Testis (tissue), 2 donors: ENCODE measurements at regions not wholly inside any gene's neighbourhood (a gene's known extent, or its start where the extent isn't known, plus 50 kb on each side); places are given as distances from the start of the nearest gene placed in this dataset.

Source experiments
- DNase-seq: peaks from one replicate; pipeline ENCODE4 v3.0.0-alpha.2; 2019
- H3K27ac ChIP-seq, 2 donors: fragments of 200-600 bp; sonication (generic); one replicate each; pipeline ENCODE4 v1.5.1; 2019
- H3K27me3 ChIP-seq: fragments of 200-600 bp; sonication (generic); one replicate; pipeline ENCODE4 v1.5.1; 2019
- H3K36me3 ChIP-seq: fragments of 200-600 bp; sonication (generic); one replicate; pipeline ENCODE4 v1.5.1; 2017; ENCODE audit warnings: low read depth; ENCODE audit errors: missing control alignments
- H3K4me1 ChIP-seq: fragments of 200-600 bp; sonication (generic); one replicate; pipeline ENCODE4 v1.5.1; 2019
- H3K4me3 ChIP-seq, 2 donors: fragments of 200-600 bp; sonication (generic); one replicate each; pipeline ENCODE4 v1.5.1; 2017 to 2019
- H3K9me3 ChIP-seq: fragments of 200-600 bp; sonication (generic); one replicate; pipeline ENCODE4 v1.5.1; 2017
- CTCF ChIP-seq, 3 experiments: fragments of 450-650 bp in 2 of 3; fragments of 200-600 bp in 1 of 3; sonication (generic) in 1 of 3; IDR thresholded peaks; one replicate each; pipeline ENCODE4 v1.5.1; 2016 to 2019; ENCODE audit warnings: antibody characterized with exemption in 3 of 3, mild to moderate bottlenecking in 2 of 3, moderate library complexity in 1 of 3
- POLR2A ChIP-seq: fragments of 450-650 bp; IDR thresholded peaks from one replicate; pipeline ENCODE4 v1.6.1; 2017; ENCODE audit warnings: antibody characterized with exemption, mild to moderate bottlenecking, moderate library complexity
- WGBS, 2 donors: methylation state at CpG; one replicate each; pipeline ENCODE4 v1.1.5; 2018; 5-methylcytosine and 5-hydroxymethylcytosine counted together
- intact Hi-C: fragments of 100-400 bp; cut with DNase I; formaldehyde crosslinking; loops from one replicate; pipeline ENCODE4 v1.15.1; 2023; ENCODE audit warnings: low total_unique reads

- no peak for TF ChIP-seq CTCF (IDR thresholded peaks at IDR 0.05)
- TF ChIP-seq POLR2A = no peak
- no peak for DNase-seq
- no peaks in the 10 kb centered on the region for H3K9me3 ChIP-seq
- 54 to 78% methylated on average over 1 of the region's 1 CpG for WGBS, 2 donors
- no peak overlapping the region for H3K4me3 ChIP-seq
- no peak overlapping the region for H3K27ac ChIP-seq
- H3K36me3 ChIP-seq = no peaks in the 10 kb centered on the region
- H3K4me1 ChIP-seq = no peaks in the 10 kb centered on the region
- no peaks in the 10 kb centered on the region for H3K27me3 ChIP-seq
- intact Hi-C loops = no loop called here
Measured at GRCh38 chr4:107131295-107131694, 95.2 kb upstream of the DKK2 start.

DNA sequence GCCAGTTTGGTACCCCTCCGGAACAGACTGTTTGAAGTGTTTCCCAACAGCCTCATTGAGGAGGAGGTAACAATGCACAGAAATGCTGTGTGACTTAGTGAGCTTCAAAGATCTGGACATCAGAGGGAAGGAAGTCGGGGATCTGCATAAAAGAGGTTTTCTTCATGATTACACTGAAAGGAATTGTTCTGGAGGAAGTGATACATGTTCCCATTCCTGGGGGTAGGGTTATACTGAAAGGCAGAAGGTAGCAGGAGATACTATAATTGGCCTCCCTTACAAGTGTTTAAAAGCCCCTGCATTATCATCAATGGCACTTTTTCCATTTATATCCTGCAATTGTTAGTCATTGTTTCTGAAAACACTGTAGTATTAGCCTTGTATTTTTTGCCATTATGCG lies 94.0 kb upstream of the DKK2 start:
- WGBS, 2 donors = 76 to 82% methylated on average over 3 of the region's 3 CpGs
- Histone ChIP-seq H3K4me3 (no peak overlapping the region), H3K9me3 (no peaks in the 10 kb centered on the region), H3K27me3 (no peaks in the 10 kb centered on the region), H3K4me1 (no peaks in the 10 kb centered on the region), H3K36me3 (no peaks in the 10 kb centered on the region), H3K27ac (no peak overlapping the region)
- TF ChIP-seq POLR2A (no peak), CTCF (IDR thresholded peaks at IDR 0.05) (no peak)
- DNase-seq = no peak
- intact Hi-C loops = no loop called here

DNA sequence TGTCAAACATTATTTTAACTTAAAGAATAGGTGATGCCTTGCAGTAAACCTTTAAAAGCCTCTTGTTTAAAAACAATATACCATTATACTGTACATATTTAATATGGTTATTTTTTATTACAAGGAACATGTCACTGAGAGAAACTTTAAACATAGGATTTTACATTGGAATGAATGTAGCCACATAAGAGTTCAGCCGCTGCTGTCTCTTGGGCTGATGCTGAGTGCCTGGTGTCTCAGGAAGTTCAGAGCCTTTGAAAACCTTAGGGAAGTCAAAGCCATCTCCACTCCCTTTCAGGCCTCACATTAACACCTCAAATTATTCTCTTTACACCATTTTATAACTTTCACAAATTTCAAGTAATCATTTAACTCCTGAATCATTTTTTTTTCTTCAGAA lies 93.5 kb upstream of the DKK2 start:
- no peaks in the 10 kb centered on the region for H3K4me1 ChIP-seq
- H3K27me3 ChIP-seq = no peaks in the 10 kb centered on the region
- H3K36me3 ChIP-seq = no peaks in the 10 kb centered on the region
- intact Hi-C loops = no loop called here
- H3K9me3 ChIP-seq = no peaks in the 10 kb centered on the region
- TF ChIP-seq POLR2A (no peak), CTCF (IDR thresholded peaks at IDR 0.05) (no peak)
- no peak for DNase-seq
- no peak overlapping the region for H3K4me3 ChIP-seq
- WGBS, 2 donors = 81 to 83% methylated on average over 1 of the region's 1 CpG
- no peak overlapping the region for H3K27ac ChIP-seq

DNA sequence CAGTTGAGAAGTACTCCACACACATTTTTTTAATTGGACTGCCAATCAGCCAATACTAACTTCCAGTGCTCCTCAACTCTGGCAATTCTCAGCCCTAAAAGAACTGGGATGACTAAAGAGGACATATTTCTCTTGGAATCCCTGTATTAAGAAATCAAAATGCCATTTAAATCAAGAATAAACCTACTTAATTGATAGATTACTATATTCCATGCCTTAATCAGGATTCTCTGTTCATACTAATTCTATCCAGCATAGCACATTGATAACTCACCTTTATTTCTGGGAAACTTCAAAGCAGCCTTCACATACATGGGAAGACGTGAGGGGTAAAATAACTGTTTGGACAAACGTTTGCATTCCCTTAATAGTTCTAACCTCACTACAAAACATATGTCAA lies 93.0 kb upstream of the DKK2 start:
- Histone ChIP-seq H3K9me3 (no peaks in the 10 kb centered on the region), H3K27ac (no peak overlapping the region), H3K36me3 (no peaks in the 10 kb centered on the region), H3K4me1 (no peaks in the 10 kb centered on the region), H3K27me3 (no peaks in the 10 kb centered on the region), H3K4me3 (no peak overlapping the region)
- intact Hi-C loops = no loop called here
- no peak for DNase-seq
- TF ChIP-seq CTCF (IDR thresholded peaks at IDR 0.05) (no peak), POLR2A (no peak)
- WGBS, 2 donors = 59 to 74% methylated on average over 2 of the region's 2 CpGs

DNA sequence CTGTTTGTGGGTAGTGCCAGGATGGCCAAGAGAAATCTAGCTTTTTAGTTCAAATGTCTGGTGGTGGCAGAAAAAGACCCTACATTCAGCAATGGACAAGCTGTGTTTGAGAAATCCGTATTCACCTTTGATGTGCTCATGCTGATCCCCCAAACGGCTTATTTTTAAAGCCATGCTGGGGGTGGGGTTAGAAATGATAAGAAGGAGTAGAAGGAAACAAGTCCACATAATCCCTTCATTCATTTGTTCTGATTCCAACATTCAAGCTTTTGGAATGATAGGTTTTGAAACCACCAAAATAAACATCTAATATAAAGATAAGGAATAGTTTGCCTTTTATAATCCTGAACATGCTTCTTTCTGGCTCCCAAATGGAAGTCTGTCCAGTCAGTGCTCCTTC lies 92.0 kb upstream of the DKK2 start:
- no peak for TF ChIP-seq POLR2A
- no peak for TF ChIP-seq CTCF (IDR thresholded peaks at IDR 0.05)
- no peaks in the 10 kb centered on the region for H3K9me3 ChIP-seq
- no peak overlapping the region for H3K4me3 ChIP-seq
- 79% methylated on average over 2 of the region's 2 CpGs for WGBS, 2 donors
- no peak overlapping the region for H3K27ac ChIP-seq
- DNase-seq = no peak
- intact Hi-C loops = no loop called here
- no peaks in the 10 kb centered on the region for H3K4me1 ChIP-seq
- H3K36me3 ChIP-seq = no peaks in the 10 kb centered on the region
- no peaks in the 10 kb centered on the region for H3K27me3 ChIP-seq
